ENCODE measurements at regions not wholly inside any gene's neighbourhood (a gene's known extent, or its start where the extent isn't known, plus 50 kb on each side); places are given as distances from the start of the nearest gene placed in this dataset.

DNA sequence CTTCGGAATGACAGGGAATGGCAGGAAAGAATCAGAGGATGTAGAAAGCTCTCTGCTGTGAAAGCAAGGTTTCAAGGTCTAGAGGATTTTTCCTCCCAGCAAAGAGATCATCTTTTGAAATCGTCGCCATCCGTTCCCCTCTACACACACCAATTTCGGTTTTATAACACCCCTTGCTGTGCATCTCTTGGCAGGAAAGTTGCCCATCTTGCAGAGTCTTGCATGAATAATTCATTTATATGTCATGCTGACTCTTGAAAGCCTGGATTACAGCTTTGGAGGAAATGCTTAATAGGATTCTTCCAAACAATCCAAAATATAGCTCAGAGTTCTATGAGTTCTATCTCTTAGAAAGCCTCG, 262.7 kb downstream of the CHL1 start:
- no peak for DNase-seq

DNA sequence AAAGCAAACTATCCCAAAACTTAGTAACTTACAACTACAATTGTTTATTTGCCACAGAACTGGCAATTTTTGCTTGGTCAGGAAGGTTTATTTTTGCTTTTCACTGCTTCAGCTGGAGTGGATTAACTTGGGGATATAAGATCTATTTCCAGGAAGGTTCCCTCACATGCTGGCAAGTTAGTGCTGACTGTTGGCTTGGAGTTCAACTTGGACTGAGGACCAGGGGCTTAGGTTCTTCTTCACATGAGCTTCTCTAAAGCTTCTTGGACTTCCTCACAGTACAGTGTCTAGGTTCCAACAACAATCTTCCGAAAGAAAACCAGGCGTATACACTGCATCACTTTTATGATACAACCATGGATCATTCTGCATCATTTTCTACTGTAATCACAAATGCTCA, 264.4 kb downstream of the CHL1 start:
- DNase-seq, result no peak

DNA sequence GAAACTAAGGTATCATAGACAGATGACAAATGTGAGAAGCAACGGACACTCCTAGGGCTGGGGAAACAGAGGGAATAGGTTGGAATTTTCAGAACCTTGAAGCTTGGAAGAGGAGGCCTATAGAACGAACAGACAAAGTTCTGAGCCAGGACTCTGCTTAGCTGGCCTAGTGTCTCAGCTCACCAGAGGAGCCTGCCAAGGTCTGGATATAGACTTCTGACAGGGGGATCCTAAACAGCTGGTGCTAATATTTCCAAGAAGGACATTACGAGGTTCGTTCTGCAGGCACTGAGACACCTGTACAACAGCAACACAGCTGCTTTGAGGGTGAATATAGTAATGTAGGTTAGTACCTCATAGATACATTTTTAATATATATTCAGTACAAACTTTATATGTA, 266.3 kb downstream of the CHL1 start:
- no peak for DNase-seq

DNA sequence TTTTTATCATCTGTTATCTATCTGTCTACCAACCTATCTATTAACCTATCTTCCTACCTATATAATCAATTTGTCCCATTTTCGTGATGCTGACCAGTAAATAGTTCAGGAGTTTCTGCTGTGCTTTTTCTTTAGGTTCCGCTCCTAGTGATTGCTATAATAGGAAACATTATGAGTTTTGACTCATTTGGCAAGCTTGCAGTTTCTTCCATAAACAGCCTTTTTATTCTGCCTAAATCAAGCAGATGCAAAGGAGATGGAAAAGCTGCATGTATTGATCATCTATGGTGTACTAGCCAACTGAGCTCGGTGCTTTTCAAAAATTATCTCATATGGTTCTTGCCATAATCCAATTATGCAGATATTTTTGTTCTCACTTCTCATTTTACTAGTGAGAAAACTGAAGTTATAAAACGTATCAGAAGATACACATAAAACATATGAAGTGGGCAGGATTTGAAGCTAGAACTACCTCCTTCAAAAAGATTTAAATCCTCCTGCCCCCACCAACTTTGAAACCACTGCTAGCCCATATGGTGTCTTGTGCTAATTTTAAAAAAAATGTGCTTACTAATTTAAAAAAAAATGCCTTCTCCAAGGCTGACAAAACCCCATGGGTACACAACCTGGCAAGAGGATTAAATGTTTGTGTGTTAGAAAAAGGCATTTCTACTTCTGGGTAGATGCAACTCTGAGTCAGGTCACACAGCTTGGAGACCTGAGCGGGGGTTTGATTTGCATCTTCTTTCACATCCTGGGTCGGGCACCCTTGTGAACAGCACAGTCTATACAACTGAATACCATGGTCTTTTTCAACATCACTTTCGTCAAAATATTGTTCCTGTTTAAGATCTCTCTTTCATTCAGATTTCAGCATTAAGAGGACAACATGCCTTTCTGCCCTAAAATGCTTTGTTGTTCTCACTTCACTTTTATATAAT, 267.0 kb downstream of the CHL1 start:
- DNase-seq, result no peak

DNA sequence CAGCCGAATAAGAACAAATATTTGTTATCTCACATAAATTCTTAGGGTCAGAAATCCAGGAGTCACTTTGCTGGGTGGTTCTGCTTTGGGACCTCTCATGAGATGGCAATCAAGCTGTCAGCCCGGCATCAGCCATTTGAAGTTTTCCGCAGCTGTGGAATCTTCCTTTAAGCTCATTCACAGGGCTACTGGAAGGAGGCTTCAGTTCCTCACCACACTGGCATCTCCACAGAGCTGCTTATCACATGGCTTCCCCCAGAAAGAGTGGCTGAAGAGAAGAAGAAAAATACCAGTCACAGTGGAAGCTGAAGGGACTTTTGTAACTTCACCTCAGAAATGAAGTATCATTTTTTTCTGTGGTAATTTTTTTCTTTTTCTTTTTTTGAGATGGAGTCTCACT, 267.7 kb downstream of the CHL1 start:
- no peak for DNase-seq

DNA sequence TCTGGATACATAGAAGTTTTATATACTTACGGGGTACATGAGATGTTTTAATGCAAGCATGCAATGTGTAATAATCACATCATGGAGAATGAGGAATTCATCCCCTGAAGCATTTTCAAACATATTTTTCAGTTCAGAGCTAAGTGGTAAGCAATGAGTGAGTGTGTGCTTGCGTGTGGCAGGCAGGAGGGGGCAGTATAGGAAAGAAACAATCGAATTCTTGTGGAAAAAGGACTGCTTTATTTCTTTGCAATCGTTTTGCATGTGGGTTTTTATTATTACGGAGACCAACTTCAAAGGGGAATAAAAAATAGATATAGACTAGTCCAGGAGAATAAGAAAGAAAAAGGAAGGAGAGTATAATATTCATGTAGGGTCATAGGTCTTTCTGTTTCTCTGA, 271.6 kb downstream of the CHL1 start:
- DNase-seq, result peak; percentile 10 to 14

DNA sequence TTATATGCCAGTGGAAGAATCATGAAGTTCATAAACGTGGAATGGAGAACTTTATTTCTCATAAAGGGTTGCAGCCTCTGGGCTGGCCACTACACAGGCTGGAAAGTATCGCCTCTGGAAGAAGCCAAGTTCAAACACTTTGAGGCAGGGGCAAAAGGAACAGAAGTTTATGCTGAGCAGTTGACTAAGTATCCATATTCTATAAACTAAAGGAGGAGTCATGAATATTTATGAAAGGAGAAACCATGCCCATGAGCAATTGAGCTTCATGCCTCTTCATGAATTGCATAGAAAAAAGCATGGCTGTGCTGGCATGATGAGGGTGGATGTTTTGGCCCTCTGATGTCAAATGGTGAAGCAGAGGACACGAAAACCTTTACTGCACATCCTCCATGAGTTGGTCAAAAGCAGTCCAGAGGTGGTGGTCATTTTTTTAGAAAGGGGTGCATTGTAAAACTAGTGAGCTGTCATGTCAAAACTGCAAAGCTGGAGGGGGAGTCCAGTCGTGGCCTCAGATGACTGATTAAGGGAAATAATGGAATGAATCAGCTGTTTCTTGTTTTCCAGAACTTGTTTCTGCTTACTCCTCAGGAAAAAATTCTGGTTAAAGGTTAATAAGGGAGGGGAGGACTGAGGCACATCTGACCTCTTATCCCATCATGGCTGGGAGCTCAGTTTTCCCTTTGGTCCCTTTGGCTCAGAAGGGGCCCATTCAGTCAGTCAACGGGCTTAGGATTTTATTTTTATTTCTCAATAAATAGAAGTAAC, 276.7 kb downstream of the CHL1 start:
- no peak for DNase-seq

DNA sequence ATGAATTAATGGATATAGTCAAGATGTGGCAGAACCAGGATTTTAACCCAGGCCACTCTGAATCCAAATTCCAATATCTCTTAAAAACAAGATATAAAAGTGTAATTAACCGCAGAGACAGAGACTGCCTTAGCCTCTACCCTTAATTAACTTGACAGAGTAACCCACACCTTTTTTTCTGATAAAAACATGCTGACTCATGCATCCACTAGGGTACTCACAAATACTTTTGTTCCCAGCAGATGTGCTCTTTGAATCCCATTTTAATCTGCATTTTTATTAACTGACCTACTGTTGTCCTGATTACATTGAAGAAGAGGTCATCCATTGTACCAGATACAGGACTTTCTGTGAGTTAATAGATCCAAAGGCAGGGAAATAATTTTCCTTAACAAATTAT, 278.3 kb downstream of the CHL1 start:
- no peak for DNase-seq

DNA sequence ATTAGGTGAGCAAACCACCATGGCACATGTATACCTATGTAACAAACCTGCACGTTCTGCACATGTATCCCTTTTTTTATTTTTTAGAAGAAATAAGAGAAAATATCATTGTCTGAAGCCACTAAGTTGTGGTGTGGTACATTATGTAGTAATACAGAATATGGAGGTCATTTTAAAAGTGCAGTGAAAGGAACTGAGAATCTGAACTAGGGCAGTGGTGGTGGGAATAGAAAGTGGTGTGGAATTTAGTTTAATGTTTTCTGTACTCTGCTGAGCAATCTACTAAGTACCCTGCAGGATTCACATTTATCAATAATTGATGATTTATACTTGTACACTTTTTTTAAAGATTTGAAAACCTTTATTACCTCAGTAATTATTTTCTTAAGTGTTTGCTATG, 283.5 kb downstream of the CHL1 start:
- no peak for DNase-seq

DNA sequence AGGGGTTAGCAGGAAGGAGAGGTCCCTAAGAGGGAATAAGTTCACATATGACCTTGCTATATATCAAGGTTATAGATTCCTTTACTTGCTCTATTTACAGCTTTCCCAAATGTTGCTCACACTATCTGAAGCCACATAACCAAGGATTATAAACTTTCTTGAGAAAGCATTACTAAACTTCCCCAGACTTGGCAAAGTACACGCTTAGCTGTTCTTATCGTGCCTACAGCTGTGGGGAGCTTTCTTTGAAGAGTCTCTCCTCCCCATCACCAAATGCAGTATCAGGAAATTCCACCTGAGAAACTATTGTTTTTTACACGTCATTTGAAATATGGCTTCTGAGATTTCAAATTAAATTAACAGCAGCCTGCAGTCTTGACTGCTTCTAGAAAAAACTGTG, 284.5 kb downstream of the CHL1 start:
- DNase-seq, result no peak

DNA sequence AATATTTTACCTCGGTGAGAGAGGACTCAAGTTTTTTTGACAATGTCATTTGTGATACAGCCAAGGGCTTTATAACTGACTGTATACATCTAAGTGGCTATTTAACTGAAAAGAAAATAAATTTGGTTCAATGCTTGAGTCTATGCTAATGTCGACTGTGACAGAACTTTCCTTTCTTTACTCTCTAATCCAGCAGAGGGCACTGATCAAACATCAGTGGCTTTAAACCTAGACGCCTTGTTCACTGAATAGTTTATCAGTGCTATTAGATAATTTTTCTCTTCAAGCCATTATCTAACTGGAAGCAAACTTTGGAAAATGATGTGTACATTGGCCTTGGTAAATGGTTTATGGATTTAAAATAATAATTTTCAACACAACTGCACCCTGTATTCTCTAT, 285.1 kb downstream of the CHL1 start:
- peak in 1 of 2 experiments; percentile 32 for DNase-seq

DNA sequence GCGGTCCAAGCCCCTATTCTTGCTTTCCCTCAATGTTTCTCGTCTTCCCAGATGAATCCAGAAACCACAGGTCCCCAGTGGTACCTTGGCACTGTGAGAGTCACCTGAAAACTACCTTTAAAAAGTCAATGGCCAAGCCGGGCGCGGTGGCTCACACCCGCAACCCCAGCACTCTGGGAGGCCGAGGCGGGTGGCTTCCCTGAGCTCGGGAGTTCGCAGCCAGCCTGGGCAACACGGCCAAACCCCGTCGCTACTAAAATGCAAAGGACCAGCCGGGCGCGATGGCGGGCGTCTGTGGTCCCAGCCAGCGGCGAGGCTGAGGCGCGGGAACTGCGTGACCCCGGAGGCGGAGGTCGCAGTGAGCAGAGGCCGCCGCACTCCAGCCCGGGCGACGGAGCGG, 285.9 kb downstream of the CHL1 start:
- no peak for DNase-seq

DNA sequence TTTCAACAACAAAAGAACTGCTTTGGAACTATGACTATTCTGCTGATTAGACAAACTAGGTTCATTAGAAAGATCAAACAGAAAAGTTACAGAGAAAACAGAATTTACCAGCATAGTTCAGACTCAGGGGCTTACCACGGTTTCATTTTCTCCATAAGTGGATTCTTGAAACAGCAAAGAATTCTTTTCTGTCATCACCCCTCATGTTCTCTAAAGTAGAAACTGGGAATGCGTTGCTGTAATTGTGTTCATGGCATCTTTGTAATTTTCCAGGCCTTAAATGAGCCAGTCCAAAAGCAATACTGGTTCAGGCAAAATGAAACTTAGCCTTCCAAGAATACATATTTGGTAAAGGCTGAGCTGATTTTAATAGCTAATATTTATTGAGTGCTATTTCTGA, 287.8 kb downstream of the CHL1 start:
- DNase-seq, result no peak

DNA sequence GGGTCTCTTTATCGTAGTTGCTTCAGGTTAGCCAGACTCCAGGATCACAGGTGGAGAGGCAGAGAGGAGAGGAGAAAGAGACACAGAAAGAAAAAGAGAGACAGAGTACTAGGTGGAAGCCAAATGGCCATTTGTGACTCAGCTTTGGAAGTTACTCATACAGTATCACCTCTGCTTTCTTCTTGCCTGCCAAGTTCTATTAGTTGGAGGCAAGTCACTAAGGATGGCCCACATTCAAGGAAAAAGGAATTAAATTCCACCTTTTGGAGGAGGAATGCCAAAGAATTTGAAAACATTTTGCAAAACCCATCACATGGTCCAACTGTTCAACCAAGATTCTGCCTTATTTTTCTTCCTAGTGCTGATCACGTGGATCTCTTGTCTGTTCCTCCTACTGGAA, 291.1 kb downstream of the CHL1 start:
- DNase-seq, result no peak

DNA sequence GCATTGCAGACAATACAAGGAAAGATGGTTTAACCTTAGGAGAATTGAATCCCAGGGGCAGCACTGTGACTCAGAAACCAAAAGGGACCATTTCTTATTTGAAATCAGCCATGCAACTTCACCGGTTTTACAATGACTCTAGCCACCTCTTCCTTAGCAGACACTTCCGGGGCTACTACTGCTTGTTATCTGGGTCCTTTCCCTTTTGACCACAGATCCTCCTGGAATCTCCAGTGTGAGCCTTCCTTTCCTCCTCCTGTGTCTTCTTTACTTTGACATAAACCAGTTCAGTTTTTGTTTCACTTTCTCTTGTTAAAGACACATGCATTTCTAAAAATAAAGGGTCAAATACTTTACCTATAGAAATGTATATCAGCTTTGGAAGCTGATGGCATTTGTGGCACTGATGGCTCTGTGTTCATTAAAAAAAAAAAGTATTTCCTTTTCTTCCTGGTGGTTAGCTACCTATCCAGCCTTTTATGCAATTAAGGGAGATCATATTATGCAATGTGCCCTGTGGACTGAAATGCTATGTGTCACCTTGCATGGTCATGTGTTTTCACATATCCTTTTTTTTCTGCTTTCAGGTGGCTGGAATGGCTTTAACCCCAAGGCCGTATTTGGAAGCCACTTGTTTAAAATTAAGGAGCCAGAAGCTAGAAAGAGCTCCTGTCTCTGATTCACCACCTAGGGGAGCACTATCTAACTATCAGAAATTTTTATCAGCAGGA, 296.2 kb downstream of the CHL1 start:
- no peak for DNase-seq

DNA sequence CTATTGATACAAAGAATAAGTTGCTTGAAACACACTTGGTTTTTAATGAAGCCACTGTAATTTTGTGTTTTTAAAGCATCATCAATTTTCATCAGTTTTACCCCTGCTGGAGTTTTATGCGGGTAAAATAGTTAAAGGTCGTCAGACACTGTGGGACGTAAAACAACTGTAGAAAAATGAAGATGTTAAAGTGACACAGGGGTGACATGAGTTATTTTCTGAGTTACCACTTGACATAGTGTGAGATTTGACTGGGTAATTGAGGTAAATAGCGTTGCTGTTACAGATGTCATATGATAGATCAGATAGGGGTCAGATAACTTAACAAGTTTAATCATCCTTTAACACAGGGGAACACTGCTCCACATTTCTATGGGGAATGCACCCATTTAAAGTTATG, 297.6 kb downstream of the CHL1 start:
- no peak for DNase-seq

DNA sequence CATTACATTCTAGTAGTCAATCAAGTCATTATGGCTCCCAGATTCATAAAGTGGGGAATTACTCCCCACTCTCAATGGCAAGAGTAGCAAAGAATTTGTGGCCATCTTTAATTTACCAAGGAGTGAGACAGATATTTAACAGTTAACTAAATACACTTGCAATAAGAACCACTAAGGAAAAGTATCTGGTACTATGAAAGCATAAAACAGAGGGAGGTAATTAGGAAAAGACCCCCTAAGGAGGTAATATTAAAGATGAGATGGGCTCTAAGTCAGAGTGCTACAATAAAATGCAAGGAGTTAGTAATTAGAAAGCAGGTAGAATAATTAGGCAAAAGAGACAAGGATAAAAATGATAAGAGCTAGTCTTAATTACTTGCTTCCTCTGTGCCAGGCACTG, 301.9 kb downstream of the CHL1 start:
- DNase-seq, result no peak

DNA sequence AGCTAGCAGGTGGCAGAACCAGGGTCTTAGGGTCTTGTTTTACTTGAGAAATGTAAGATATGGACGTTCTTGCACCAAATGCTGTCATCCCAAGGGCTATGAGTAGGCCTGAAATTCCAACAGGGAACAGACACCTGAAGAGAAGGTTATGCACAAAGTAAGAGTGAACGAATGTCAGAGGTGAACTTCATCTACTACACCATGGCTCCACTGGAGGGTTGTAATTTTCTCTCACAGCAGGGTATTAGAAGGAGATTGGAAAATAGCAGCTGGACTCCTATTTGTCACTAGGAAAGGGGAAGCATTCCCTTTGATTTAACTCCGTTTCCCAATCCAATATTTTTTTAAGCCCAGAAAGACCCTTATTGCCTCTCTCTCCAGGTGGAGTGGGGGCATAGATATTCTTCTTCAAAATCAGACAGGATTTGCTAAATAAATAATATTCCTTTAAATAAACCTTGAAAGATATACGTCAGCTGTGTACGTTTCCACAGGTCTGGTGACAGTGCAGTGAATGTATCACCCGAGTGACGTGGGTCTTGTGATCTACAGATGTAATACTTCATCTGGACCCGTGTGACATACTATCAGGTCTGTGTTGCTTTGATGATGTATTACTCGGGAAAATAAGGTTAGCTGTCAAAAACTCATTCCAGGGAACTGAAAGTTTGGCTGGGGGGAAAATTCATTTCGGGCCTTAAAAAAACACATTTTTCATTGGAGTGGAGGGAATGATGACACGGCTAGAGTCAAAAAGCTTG, 302.6 kb downstream of the CHL1 start:
- DNase-seq, result no peak

DNA sequence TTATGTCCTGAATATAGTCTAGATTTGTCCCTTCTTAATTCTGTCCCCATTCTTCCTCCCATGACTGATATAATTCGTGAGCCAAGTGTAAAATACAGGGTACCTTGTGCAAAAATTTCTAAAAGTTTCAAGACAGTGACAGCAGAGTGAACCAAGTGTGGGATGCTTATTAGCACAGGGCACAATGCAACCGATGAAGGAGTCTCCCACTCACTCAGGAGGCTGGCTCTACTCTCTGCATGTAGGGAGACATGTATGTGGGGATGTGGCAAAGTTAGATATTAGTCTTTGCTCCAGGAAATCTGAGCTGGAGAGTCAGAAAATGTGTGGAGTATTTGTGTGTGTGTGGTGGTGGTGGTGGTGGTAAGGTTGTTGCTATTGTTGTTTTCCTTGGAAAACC, 305.9 kb downstream of the CHL1 start:
- DNase-seq, result no peak

DNA sequence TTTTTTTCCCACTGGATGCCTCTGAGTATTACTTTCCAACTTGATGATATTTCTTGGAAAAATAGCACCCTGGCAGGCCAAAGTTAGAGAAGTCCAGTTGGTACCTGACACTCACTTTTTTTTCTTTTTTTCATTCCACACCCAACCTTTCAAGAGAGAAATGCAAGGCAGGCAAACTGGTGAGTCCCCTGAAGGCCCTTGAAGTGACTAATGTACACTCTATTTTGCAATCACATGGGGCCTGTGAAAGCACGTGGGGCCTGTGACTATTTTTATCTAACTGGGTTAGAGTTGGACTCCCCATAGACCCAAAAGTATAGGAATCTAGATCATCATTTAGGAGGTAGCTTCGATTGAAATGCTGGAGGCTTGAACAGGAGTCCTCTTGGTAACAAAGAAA, 316.7 kb downstream of the CHL1 start:
- no peak for DNase-seq

DNA sequence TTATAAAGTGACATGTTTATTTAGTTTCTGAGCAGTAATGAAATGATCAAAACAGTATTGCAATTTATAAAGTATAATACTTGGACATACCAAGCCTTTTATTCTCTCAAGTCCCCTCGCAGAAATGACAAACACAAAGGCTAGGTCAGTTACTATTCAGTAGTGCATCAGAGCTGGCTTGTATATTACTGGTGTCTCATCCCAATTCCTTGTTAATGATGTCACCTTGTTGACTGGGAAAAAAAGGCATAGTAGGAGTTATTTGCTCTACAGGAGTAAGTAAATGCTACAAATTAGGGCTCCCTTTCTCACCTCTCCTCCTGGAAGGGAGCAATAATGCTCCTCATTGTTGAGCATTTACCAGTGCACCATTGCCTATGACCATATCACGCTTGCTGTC, 317.6 kb downstream of the CHL1 start:
- DNase-seq, result peak in 1 of 2 experiments; percentile 6

DNA sequence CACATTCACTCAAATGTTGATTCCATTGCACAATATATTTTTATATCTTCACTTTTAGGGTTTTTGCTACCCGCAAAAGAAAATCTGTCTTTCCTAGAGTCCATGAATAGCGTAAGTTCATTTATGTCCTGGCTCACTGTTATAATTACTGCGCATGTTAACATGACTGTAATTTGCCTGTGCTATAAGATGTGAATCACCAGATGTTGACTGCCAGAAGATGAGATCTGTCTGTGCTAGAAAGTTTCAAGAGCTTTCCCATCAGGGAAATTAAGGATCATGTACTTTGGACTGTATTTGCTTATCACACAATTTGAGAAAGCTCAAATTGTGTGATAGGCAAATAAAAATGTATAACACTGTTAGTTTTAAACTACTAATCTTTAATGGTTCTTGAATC, 322.5 kb downstream of the CHL1 start:
- no peak for DNase-seq

DNA sequence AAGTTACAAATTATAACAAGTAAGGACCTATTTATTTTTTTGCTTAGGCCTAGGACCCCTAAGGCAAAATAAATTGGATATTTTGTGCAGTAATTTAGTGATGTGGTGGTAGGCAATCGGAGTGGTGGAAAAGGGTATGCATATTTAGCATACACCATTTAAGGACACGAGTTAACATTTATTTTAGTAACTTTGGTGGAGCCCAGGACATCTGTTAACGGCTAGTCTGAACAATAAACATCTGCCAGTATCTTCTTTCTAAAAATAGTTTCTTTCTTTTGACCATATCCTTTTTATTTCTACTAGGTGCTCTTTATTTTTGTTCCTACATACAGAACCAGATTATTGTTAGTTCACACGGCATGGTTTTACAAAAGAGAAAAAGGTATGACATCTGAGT, 326.3 kb downstream of the CHL1 start:
- DNase-seq, result no peak
